ENCODE measurements at regions not wholly inside any gene's neighbourhood (a gene's known extent, or its start where the extent isn't known, plus 50 kb on each side); places are given as distances from the start of the nearest gene placed in this dataset.

DNA sequence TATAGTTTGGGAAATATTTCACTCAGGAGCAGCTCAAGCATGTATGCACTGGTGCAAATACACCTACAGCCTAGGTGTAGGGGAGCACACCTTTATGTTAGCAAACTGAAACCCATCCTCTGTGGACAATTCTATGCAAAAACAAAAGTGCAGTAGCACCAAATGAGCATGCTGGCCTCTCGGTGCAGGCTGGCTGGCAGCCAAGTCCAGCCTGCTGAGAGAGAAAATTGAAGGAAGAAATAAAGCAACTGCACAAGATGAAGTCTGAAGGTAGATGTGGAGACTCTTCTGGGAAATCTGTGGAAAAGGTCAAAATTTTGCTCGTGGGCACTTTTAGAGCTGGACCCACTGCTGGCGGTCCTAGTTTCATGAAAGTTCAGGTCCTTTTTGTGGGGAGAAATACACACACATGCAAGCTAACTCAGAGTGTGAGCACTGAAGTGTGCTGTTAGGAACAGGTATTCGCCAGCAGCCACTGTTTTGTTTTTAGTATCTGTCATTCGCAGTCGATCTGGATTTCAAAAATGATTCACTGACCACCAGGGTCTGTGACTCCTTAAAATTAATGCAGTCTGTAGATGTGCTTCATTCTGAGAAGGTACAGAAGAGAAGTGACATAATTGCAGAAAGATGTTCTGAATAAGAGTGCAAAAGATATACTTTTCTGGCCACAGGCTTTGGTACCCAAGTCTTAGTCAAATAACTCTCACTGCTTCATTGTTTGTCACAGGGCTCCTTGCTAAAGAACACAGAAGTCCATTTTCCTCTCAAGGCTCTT lies 281.7 kb downstream of the PARP8 start:
- BruUV-seq (replicated peaks), result no TSS peak
- Mint-ChIP-seq H3K27me3 (ENCODE audit: unreplicated experiment) (no peaks in the 10 kb centered on the region), H3K9me3 (ENCODE audit: low read depth, unreplicated experiment) (peaks cover 2% of the 10 kb centered on the region), H3K36me3 (ENCODE audit: insufficient read depth, unreplicated experiment) (no peaks in the 10 kb centered on the region), H3K27ac (ENCODE audit: unreplicated experiment) (no peak overlapping the region), H3K4me3 (ENCODE audit: low read depth, unreplicated experiment) (no peak overlapping the region), H3K4me1 (ENCODE audit: low read depth, unreplicated experiment) (no peaks in the 10 kb centered on the region)
- DNase-seq, result no peak
- TF ChIP-seq, protein P1, sequence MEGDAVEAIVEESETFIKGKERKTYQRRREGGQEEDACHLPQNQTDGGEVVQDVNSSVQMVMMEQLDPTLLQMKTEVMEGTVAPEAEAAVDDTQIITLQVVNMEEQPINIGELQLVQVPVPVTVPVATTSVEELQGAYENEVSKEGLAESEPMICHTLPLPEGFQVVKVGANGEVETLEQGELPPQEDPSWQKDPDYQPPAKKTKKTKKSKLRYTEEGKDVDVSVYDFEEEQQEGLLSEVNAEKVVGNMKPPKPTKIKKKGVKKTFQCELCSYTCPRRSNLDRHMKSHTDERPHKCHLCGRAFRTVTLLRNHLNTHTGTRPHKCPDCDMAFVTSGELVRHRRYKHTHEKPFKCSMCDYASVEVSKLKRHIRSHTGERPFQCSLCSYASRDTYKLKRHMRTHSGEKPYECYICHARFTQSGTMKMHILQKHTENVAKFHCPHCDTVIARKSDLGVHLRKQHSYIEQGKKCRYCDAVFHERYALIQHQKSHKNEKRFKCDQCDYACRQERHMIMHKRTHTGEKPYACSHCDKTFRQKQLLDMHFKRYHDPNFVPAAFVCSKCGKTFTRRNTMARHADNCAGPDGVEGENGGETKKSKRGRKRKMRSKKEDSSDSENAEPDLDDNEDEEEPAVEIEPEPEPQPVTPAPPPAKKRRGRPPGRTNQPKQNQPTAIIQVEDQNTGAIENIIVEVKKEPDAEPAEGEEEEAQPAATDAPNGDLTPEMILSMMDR (IDR thresholded peaks at IDR 0.05; ENCODE audit: unreplicated experiment), result no peak
- intact Hi-C loops (cut with micrococcal nuclease; ENCODE audit: unreplicated experiment), result no loop called here
- CTCF ChIA-PET, result no interaction called here

DNA sequence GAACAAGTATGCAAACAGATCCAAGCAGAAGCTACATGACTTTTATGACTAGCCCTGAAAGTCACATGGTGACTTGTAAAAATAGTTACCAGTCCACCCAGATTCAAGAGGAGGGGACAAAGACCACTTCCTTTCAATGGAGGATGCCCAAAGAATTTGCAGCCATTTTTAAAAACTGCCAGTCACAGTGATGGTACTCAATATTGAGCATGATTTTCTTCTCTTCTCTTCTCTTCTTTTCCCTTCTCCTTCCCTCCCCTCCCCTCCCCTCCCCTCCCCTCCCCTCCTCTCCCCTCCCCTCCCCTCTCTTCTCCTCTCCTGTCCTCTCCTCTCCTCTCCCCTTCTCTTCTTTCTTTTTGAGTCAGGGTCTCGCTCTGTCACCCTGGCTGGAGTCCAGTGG lies 286.9 kb downstream of the PARP8 start:
- CTCF ChIA-PET, result no interaction called here
- Mint-ChIP-seq H3K4me3 (ENCODE audit: low read depth, unreplicated experiment) (no peak overlapping the region), H3K27ac (ENCODE audit: unreplicated experiment) (no peak overlapping the region), H3K36me3 (ENCODE audit: insufficient read depth, unreplicated experiment) (no peaks in the 10 kb centered on the region), H3K4me1 (ENCODE audit: low read depth, unreplicated experiment) (peaks cover 4% of the 10 kb centered on the region), H3K27me3 (ENCODE audit: unreplicated experiment) (no peaks in the 10 kb centered on the region), H3K9me3 (ENCODE audit: low read depth, unreplicated experiment) (no peaks in the 10 kb centered on the region)
- intact Hi-C loops (cut with micrococcal nuclease; ENCODE audit: unreplicated experiment), result no loop called here
- DNase-seq, result no peak
- no TSS peak for BruUV-seq (replicated peaks)
- TF ChIP-seq, protein P1 (IDR thresholded peaks at IDR 0.05; ENCODE audit: unreplicated experiment), result no peak

DNA sequence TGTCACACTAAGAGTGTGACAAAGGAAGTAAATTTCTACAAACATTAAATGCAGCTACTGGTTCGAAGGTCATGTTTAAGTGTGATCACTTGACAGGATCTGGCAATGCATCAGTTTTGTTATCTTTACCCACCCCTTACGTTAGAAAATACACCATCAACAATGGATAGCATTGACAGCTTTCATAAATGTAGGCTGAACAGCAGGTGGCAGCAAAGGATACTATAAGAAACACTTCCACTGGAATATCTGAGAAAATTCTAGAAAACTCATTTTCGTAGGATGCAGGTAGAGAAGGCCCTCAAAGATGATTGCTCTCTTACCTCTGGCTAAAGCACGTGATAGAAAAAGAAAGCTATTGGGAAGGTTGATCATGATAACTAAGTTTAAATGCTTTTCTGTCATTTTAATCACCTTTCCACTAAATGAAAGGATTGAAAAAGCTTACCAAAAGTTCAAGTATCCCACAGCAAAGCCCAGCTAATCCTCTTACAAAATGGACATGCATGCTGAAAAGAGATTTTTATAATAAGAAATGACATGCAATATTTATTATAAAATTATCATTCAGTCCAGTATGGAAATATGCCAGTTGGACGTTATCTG lies 292.5 kb downstream of the PARP8 start:
- Mint-ChIP-seq H3K9me3 (ENCODE audit: low read depth, unreplicated experiment) (no peaks in the 10 kb centered on the region), H3K27me3 (ENCODE audit: unreplicated experiment) (no peaks in the 10 kb centered on the region), H3K4me3 (ENCODE audit: low read depth, unreplicated experiment) (no peak overlapping the region), H3K27ac (ENCODE audit: unreplicated experiment) (no peak overlapping the region), H3K36me3 (ENCODE audit: insufficient read depth, unreplicated experiment) (peaks cover 11% of the 10 kb centered on the region), H3K4me1 (ENCODE audit: low read depth, unreplicated experiment) (peaks cover 17% of the 10 kb centered on the region)
- intact Hi-C loops (cut with micrococcal nuclease; ENCODE audit: unreplicated experiment), result loop anchor here (1.0 kb wide), 2 partner anchors 1048 to 1397 kb away; no protein-coding TSS in a partner anchor
- CTCF ChIA-PET, result interaction anchor here (0.6 to 1.5 kb wide), 2 partner anchors 1048 to 1396 kb away, joined by 3 read pairs; no protein-coding TSS in a partner anchor
- TF ChIP-seq, protein P1 (IDR thresholded peaks at IDR 0.05; ENCODE audit: unreplicated experiment), result peak; percentile 70
- BruUV-seq (replicated peaks), result no TSS peak
- peak; percentile 48 for DNase-seq

DNA sequence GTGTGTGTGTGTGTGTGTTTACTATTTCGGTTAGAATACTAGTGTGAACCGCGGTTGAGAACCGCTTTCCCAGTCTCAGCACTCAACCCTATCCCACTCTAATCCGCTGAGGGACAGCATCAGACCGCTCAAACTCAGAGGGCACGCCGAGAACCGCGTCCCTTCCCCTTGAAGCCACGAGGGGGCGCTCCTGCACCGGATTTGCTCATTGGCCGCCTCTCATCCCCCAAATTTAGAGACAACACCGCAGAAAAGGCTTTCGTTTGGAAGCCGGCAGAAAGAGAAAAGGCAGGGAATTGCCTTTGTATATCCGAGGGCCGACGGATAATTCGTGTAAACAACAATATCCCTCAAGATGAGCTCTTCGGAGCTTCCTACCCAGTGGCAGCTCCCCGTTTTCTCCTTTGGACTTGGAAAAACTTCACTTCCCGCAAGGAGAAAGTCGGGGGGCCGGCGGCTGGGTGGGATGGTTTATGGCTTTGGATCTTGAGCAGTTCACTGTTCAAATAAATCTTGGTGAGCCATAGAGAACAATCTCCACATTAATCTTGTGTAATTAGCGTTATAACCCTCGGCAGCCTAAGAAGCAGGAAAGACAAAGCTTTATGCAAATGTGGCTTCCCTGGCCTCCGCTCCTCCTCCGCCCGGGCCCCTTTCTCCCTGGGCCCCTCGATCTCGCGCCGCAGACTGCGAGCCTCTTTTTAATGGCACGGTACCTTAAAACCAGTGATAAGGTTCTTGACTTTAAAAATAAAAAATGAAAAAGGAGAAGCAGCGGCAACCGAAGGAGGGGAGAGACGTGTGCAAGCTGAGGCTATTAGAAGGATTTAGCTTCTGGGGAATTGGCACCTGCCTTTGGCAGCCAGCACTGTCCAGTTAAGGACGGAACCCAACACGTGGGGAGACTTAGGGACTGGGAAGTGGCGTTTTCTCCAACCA lies 296.8 kb downstream of the PARP8 start:
- H3K27ac Mint-ChIP-seq (ENCODE audit: unreplicated experiment), result peak overlapping the region; percentile 70
- TF ChIP-seq, protein P1 (IDR thresholded peaks at IDR 0.05; ENCODE audit: unreplicated experiment), result peak; percentile 94
- no peaks in the 10 kb centered on the region for H3K9me3 Mint-ChIP-seq (ENCODE audit: low read depth, unreplicated experiment)
- H3K27me3 Mint-ChIP-seq (ENCODE audit: unreplicated experiment), result no peaks in the 10 kb centered on the region
- peak overlapping the region; percentile 75 for H3K4me3 Mint-ChIP-seq (ENCODE audit: low read depth, unreplicated experiment)
- intact Hi-C loops (cut with micrococcal nuclease; ENCODE audit: unreplicated experiment), result loop anchor here (1.0 to 10.0 kb wide), 9 partner anchors 384 to 1694 kb away; partner anchors contain the start of gene ISL1
- H3K4me1 Mint-ChIP-seq (ENCODE audit: low read depth, unreplicated experiment), result peaks cover 22% of the 10 kb centered on the region
- no TSS peak for BruUV-seq (replicated peaks)
- peak; percentile 86 for DNase-seq
- CTCF ChIA-PET, result interaction anchor here (0.5 to 2.1 kb wide), 10 partner anchors 13 to 1393 kb away, joined by 3 to 13 read pairs (median 4); partner anchors contain the start of gene ISL1
- H3K36me3 Mint-ChIP-seq (ENCODE audit: insufficient read depth, unreplicated experiment), result peaks cover 17% of the 10 kb centered on the region

All from Calu3 (cell line).